Right renal cortex interstitium (tissue), 3 donors: ENCODE measurements at regions not wholly inside any gene's neighbourhood (a gene's known extent, or its start where the extent isn't known, plus 50 kb on each side); places are given as distances from the start of the nearest gene placed in this dataset.
"Not testable (repeated sequence)": the region's sequence is repeated elsewhere in the genome, so short reads cannot be mapped to it uniquely, and the experiment has no call there.

Experiments used
- DNase-seq, 3 donors: peaks; one replicate each; pipeline ENCODE4 v3.0.0-alpha.2; 2013; ENCODE audit warnings: low read depth in 3 of 3, low spot score in 2 of 3

DNA sequence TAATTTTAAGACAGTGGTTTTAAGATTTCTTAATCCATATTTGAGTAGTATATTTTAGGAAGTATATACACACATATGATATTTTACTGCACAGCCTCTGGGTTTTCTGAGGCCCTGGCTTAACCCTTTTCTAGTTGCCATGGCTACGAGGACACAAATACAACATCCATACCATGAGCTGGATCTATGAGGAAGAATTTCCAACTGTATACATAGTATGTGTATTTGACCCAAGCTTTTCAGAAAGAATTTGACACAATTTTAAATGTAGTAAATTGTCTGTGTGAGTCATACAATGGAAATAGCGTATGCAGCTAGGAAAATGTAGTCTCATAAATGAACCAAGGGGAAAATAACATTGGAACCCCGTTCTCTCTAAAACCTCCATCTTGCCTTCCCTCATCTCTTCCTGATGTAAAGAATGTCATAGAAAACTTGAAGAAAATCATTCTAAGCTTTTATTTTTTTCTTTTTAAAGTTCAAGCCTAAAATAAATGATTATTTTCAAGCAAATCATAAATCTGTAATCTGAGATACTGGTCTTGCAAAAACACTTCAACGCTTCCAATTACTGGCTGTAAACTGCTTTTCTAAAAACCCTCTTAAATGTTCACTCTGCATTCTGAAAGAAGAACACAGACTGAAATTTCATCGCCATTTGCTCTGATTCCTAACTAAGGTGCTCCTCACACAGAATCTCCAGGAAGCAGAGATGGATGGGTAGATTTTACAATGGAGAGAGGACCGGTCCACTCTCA lies 172.4 kb downstream of the LACC1 start:
- DNase-seq: no peak

GRCh38 chr13:44052780-44053184 lies 173.1 kb downstream of the LACC1 start:
- DNase-seq: no peak

DNA sequence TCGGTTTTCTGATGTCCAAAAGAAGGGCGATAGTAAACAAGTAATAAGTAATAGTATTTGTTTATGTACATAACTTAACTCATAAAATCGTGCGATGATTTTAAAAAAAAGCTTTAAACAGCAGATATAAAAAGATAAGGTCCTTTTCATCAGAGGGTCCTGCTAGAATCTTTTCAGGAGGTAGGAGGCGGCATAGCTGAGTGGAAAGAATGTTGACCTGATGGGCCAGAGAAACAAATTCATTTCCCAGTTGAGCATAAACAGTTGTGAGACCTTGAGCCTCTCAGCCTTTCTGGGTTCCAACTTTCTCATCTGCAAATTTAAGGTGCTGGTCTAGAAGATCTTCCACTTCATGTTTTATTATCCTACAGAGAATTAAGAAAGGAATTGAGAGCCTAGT lies 173.5 kb downstream of the LACC1 start:
- no peak for DNase-seq

GRCh38 chr13:44054525-44054924 lies 174.8 kb downstream of the LACC1 start:
- DNase-seq: no peak

- DNase-seq: not testable (repeated sequence)
Observed at GRCh38 chr13:44055681-44056080, 176.0 kb downstream of the LACC1 start.

DNA sequence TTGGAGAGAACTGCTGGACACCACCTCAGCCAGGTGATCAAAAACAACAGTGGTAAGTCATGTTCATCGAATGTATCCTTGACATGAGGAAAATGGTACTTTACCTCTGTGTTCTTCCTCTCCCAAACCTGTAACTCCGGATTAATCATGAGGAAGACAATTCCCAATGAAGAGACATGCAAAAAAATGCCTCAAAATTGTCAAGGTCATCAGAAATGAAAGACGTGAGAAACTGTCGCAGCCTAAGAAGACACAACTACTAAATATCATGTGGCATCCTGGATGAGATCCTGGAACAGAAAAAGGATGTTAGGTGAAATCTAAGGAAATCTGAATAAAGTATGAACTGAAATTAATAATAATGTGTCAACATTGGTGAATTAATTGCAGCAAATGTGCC lies 178.4 kb downstream of the LACC1 start:
- DNase-seq: no peak

- no peak for DNase-seq
Observed at GRCh38 chr13:44058624-44059215, 179.0 kb downstream of the LACC1 start.

- no peak for DNase-seq
Observed at GRCh38 chr13:44061876-44062275, 182.2 kb downstream of the LACC1 start.

DNA sequence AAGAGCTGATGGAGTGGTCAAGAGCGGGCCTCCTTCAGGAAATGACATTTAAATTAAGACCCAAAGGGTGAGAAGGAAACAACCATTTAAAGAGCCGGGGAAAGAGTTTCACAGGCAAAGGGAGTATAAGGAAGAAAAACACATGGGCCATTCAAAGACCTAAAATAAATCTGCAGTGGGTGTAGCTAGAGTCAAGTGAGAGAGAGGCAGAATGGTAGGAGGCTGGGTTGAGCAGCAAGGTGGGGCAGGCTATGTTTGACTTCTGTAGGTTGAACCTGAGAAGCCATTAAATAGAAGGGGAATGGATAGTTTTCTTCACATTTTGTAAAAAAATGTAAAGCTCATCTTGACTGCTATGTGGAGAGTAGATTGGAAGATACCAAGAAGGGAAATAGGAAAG lies 183.8 kb downstream of the LACC1 start:
- no peak for DNase-seq

DNA sequence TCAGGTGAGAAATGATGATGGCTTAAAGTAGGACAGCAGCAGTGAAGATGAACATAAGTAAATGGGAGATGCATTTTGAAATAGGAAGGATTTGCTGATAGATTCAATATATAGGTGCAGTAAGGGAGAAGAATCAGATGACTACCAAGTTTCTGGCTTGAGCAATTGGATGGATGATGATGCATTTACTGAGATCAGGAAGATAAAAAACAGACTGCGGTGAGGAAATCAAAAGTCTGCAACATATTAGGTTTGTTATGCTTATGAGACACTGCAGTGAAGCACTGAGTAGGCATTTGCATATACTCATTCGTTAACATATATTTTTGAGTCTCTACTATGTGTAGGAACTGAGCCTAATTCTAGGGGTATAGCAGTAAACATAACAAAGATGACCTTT lies 184.2 kb downstream of the LACC1 start:
- no peak for DNase-seq

DNA sequence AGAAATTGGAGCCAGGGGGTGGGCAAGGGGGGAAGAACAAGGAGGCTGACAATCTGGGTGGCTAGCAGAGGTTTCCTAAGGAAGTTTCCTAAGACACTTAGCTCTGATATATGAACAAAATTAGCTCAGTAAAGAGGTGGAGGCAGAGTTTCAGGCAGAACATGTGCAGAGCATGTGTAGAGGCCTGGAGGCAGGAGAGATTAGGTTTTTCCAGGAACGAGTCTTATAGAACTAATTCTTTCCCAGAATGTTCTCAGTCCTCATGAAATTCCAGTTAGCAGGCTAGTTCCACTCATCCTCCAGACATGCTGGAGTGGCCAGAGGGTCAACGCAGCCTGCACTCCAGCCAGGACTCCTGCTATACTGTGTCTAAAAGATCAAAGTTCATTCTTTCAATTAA lies 184.7 kb downstream of the LACC1 start:
- DNase-seq: no peak

DNA sequence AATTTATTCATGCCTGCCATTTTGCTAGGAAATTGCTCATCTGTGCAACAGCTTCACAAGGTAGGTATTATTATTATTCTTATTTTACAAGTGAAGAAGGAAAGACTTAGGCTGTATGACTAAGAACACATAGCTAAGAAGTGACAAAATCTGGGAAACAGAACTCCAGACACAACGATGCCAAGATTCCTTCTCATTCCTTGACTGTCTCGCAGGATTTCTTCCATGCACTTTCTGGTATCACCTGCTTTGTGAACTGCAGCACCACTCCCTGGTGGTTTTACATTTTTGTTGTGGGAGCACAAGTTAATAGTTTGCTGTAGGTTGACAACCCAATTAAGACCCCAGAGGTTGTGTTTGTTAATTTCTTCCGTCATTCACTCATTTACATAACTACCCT lies 188.5 kb downstream of the LACC1 start:
- DNase-seq: no peak

DNA sequence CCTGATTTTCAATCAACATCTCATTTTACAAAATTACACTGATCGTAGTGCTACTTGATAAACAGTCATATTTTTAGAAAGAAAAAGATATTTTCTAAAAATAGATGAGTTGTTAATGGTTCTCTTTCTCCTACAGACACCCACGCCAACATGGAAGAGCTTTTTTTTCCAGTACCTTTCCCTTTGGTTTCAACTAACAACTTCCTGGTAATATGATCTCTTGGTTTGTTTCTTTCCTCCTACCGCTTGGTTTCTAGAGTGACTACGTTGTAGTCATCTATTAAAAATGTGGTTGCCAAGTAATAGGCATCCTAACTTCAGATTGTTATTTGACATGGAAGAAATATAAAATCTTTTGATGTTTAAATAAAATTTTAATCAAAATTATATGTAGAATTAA lies 189.0 kb downstream of the LACC1 start:
- no peak for DNase-seq

DNA sequence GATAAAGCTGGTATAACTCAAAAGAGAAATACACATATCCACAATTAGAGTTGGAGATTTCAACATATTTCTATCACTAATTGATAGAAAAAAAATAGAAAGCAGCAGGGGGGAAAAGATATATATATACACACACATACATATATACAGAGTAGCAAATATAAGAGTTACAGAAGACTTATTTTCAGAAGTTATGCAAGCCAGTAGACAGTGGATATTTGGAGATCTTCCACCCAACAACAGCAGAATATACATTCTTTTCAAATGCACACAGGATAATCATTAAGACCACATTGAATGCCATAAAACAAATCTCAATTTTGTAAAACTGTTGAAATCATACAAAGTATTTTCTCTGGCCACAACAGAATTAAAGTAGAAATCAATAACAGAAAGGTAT lies 192.8 kb downstream of the LACC1 start:
- no peak for DNase-seq

DNA sequence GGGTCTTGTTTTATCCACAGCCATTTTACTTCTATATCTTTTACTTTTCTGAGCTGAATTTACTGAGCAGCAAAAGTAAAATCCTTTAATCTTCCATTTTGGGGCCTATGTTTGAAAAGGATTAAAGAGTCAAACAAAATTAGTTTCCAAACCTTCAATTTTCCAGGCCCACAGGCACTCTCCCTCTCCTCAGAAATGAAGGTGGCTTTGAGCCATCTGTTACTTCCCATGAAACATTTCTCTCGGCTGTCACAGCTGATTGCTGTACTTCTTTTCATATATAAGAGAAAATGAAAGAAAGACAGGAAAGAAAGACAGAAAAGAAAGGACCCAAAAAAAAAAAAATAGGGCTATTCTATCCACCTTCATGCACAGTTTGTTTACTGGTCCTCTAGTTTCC lies 194.9 kb downstream of the LACC1 start:
- no peak for DNase-seq

DNA sequence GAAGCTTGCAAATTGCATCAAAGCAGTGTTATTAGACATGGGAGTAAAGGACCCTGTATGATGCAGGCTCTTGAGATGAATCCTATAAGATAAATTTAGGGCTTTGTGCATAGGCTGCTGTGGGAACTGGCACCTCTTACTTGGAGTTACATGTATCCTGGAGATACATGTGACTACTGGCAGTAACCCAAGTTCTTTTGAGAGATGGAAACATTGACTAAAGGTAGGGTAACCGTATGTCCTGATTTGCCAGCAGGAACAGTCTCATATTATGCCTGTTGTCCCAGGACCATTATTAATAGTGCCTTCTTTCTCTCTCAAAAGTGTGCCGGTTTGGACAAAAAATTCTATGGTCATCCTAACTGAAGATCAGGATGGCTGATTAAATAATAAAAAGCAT lies 195.4 kb downstream of the LACC1 start:
- DNase-seq: no peak

- DNase-seq: no peak
Observed at GRCh38 chr13:44078806-44079376, 199.2 kb downstream of the LACC1 start.

GRCh38 chr13:44079413-44080205 lies 199.9 kb downstream of the LACC1 start:
- no peak for DNase-seq

DNA sequence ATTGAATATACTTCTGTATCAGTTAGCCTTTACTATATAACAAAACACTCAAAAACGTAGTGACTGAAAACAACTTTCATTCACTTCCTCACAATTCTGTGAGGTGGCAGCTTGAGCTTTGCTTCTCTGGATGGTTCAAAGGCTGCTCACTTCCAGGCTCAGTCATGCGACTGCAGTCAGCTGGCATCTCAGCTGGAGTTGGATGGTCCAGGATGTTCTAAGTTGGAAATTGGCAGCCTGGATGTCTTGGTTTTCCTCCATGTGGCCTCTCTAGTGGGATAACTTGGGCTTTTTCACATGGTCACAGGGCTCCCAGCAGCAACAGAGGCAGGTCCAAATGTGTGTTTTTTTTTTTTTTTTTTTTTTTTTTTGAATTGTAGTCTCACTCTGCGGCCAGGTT lies 204.4 kb downstream of the LACC1 start:
- DNase-seq: no peak

DNA sequence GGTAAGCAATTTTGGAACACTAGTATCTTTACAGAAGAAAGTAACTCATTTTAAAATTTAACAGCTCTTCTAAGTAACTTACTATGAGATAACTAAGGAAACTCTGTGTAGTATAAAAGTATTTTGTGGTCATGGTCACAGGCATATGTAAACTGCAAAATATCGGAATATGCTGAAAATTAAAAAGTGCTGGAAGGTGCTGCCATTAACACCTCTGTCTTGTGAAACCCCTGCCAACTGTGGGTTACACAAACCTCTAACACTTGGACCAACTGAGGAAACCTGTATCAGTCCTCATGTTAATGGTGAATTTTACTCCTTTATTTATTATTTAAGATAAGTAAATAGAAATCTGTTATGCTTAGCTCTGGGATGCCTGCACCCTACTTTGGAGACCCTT lies 206.7 kb downstream of the LACC1 start:
- no peak for DNase-seq

DNA sequence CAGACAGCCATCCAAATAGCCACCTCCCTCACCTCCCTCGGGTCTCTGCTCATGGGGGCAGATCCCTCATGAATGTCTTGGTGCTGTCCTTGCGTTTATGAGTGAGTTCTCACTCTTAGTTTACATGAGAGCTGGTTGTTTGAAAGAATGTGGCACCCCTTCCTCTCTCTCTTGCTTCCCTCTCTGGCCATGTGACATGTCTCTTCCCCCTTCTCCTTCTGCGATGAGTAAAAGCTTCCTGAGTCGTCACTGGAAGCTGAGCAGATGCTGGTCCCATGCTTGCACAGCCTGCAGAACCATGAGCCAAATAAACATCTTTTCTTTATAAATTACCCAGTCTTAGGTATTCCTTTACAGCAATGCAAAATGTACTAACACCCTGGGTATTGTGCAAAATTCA lies 208.7 kb downstream of the LACC1 start:
- DNase-seq: no peak

DNA sequence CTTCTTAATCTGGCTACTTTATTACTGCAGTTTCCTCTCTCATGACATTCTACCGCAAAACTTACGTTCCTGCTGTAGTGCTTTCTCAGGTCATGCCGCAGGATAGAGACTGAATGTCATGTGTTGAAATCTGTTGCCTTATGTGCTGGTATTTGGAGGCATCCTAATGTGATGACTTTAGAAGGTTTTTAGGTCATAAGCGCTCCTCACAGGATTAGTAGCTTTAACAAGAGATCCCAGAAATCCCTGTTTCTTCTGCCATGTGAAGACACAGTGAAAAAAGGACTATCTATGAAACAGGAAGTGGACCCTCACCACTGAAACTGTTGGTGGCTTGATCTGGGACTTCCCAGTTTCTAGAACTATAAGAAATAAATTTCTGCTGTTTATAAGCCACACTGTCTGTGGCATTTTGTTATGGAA lies 209.3 kb downstream of the LACC1 start:
- no peak for DNase-seq
